ENCODE measurements at regions not wholly inside any gene's neighbourhood (a gene's known extent, or its start where the extent isn't known, plus 50 kb on each side); places are given as distances from the start of the nearest gene placed in this dataset.

GRCh38 chr15:62445244-62445643 lies 280.2 kb upstream of the C2CD4B start:
- no peak for DNase-seq

DNA sequence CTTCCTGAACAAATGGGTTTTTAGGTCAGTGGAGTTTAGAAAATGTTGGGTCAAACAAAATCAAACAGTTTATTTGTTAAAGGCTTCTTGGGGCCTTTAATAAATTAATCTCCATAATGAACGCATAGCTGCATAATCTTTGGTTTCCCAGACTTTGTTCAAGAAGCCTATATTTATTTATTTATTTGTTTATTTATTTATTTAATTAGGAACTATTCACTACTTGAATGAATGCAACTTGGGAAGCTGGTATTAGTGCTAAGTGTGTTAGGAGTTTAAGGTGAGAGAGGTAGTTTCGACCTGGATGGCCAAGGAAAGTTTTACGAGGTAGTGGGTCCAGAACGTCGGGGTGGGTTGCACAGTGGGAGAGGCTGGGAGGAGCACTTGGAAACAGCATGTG lies 281.9 kb upstream of the C2CD4B start:
- no peak for DNase-seq

GRCh38 chr15:62447742-62448141 lies 282.7 kb upstream of the C2CD4B start:
- no peak for DNase-seq

DNA sequence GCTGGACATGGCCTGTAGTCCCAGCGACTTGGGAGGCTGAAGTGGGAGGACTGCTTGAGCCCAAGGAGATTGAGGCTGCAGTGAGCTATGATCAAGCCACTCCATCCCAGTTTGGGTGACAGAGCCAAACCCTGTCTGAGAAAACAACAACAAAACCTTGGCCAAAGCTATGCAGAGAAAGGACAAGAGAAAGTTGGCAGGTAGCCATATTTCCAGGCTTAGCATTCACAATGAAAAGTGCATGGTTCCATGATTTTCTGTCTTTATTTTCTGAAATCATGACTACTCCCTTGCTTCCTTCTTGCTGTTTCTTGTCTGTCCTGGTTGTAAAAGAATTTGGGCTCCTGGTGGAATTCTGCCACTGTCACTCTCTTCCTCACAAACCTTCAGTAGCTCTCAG lies 284.6 kb upstream of the C2CD4B start:
- no peak for DNase-seq

GRCh38 chr15:62450061-62450460 lies 285.0 kb upstream of the C2CD4B start:
- no peak for DNase-seq

DNA sequence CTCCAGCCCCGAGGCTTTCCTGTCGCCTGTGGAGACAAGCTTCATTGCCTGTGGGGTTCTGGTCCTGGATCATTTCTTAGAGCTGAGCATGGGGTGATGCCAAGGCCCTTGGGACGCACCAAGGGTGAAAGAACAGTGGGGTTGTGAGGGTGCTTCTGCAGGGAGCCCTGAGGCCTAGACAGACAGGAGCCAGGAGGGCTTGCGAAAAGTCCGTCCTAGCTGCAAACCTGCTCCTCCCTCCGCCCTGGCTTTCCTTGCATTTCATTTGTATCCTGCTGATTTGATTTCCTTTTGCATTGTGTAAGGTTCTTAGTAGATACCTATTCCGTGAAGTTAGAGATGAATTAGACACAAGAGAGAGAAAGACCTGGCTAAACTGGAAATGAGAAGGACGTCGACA lies 286.9 kb upstream of the C2CD4B start:
- no peak for DNase-seq

GRCh38 chr15:62452667-62453066 lies 287.6 kb upstream of the C2CD4B start:
- DNase-seq, result no peak

DNA sequence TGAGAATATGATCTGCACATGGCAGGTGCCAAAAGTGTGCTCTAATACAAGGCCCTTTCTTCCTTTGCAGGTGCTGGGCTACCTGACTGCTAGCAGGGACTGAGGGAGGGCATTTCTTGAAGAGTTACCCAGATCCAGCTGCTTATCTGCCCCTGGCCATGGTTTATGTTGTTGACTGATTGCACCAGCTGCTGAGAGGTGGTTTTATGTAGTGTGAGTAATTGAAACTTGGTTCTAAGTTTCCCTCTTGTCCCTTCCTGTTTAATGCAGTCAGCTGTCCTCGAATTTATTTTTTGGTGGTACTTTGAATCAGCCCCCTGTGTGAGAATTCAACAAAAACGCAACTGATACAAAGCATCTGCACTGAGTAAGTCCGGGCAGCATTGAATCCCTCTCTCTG lies 288.3 kb upstream of the C2CD4B start:
- peak in 1 of 2 experiments; percentile 7 for DNase-seq

- no peak for DNase-seq
These were observed 288.9 kb upstream of the C2CD4B start for GRCh38 chr15:62453981-62454380.

GRCh38 chr15:62454567-62455172 lies 289.6 kb upstream of the C2CD4B start:
- no peak for DNase-seq

DNA sequence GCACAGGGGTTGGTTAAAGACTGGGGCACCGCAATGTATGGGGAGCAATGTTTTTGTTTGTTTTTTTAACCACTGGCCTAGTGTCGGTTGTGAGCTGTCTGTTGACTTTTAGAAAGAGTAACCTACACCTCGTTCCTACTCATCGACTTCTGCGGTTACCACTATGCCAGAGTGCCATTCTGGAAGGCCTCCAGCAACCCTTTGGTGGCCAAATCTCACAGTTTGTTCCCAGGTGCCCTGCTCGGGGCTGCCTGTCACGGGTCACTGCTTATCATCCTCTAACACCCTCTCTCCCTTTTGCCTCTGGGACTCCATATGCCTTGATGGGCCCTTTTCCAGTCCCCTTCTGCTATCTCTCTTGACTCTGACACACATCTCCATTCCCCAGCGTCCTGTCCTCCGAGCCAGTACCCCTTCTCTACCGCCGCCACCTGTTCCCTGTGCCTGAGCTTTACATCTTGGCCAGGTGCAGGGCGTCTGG lies 290.4 kb upstream of the C2CD4B start:
- no peak for DNase-seq

DNA sequence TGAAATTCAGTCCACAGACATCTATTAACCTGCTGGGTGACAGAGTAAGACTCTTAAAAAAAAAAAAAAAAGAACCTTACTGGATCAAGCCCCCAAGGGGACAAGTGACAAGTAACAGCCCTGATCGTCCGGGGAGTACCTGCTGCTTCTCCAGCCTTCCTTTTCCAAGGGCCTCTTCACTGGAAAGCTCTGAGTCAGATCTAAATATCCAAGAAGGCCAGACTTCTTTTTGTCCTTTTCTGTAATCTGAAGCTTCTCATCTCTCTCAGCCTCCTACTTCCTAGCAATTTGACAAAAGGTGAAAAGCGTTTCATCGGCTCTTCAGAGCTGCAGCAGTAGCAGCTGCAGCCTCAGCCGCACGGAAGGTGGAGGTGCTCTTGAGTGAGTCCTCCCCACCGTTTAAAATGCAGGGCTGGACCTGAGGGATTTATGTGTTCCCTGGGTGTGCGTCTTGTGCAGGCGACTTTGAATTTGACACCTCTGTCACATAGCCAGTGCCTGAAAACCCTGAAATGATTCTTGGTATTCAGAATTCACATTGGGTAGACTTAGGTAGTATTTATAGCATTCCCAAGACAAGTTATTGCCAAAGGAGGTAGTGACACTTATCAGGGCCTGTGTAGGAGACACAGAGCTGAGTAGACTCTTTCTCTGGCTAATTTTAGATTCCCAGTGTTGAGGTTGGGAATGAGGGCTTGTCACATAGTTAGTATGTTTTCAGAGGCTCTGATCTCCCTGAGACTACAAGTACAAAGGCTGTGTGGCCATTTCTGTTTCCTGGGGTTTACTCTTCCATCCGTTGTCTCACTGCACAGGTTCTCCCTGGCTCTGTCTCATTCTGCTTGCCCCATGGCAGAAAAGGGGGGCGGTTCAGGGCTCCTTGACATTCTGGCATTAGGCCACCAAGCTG lies 291.2 kb upstream of the C2CD4B start:
- DNase-seq, result no peak

GRCh38 chr15:62457100-62457499 lies 292.0 kb upstream of the C2CD4B start:
- no peak for DNase-seq

DNA sequence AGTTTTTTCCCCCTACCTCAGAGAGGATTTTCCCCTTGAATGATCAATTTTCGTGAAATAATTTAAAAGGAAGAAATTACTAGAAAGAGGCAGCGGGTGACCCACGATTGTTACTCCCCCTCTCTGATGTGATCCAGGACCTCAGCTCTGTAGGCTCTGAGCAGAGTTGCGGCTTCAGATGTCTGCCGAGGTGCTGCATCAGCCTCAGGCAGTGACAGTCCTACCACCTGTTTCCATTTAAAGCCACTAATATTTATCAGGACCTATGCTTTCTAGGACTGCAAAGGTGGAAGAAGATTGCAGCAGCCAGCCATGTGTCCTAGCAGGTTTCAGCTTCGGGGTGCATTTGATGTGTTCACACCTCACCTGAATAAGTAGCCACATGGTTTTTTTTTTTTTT lies 294.8 kb upstream of the C2CD4B start:
- no peak for DNase-seq

DNA sequence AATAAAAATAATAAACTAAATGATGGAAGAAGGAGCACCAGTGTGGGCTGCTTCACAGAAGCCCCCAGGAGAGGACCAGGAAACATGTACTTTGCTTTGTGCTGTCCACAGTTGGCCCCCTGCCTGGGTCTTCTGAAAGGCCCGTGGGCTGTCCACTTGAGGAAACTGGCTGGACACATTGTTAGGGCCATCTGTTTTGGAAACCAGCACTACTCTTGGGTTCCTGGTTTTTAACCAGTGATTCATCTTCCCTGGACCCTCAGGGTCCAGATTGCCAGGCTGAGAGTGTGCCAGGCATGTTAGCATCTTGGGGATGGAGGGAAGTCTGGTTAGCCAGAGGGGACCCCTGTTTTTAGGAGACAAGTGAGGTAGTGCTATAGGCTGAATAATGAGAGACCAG lies 297.2 kb upstream of the C2CD4B start:
- DNase-seq, result no peak

DNA sequence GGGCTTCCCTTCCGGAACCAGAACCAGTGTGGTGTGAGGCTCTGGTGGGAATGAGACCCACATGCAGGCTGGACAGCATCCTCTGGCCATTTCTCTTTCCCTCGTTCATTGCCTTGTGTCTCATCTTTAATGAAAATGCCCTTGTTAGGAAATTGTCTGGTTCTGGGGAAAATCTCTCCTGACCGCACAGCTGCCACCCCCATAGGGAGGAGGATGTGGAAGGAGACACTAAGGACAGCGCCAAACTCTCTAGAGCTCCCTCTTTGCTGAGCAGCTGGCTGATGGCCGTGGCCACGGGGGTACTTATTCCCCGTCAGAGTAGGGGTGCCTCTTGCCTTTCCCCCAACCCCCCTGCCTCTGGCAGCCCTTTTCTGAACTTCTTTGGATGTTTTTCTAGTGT lies 297.6 kb upstream of the C2CD4B start:
- DNase-seq, result no peak

DNA sequence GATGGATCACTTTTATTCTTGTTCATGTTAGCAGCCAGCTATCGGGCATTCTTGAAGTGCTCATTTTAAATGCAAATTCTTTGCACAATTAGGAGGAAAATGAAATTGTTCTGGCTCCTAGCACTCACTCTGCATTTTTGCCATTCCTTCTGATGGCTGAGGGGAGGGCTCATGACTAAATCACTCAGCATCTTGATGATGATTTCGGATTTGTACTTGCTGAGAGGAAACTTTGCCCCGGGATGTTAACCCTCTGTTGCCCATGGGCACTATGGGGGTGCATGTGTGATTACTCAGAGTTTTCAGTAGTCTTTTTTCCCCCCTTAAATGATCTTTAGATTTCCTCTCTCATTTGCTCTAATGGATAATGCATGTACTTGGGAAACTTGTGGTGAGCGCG lies 299.6 kb upstream of the C2CD4B start:
- peak in 1 of 2 experiments; percentile 15 for DNase-seq

- no peak for DNase-seq
These were observed 300.1 kb upstream of the C2CD4B start for GRCh38 chr15:62465173-62465572.

DNA sequence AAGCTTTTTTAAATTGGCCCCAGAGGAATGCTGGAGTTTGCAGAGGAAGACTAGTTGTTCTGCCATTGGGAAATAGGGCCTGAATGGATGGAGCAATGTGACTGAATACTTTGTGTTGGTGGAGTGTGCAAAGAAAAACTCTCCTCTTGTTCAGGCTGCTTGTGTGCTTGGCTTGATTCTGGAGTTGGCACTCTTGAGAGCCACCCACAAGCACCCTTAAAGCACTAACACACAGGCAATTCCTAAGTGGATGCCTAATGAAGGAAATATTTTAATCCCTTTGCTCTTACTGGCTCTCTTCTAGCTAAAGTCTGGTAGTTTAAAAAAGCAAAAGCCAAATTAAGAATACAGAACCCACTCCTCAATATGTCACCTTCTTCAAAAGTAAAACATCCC lies 304.4 kb upstream of the C2CD4B start:
- no peak for DNase-seq

DNA sequence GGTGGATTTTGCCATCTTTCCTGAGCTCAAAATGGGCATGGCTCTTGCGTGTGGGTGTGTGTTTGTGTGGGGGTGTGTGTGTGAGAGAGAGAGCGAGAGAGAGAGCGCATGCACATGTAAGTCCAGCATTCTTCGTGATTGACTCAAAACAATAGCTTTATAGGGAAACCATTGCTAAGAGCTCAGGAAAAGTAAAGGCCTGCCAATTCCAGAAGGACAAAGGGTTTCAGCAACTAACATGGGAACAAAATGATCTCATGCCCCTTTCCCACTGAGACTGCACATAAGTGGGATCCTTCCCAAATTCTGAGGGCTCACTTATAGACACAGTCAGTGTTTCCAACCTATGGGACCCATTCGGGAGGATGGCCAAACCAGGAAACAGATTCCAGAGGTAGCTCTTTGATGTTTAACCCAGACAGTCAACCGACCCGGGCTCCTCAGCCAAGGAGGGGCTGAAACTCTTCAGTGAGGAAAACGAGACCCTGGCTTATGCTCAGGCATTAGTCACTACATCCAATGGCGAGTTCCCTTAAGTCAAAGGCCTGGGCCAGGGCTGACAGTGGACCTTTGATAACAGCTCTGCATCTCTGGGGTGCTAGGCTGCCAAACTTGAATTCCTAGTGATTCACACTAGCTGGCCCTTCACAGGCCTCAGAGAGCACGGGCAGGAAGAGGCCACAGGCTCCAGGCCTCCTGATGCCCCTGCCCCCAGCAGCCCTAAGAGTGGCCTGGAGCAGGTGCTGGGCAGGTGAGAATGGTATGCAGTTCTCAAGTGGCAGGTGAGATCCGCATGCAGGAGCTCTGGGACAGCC lies 305.0 kb upstream of the C2CD4B start:
- no peak for DNase-seq

GRCh38 chr15:62472616-62473299 lies 307.7 kb upstream of the C2CD4B start:
- peak in 1 of 2 experiments; percentile 89 for DNase-seq

DNA sequence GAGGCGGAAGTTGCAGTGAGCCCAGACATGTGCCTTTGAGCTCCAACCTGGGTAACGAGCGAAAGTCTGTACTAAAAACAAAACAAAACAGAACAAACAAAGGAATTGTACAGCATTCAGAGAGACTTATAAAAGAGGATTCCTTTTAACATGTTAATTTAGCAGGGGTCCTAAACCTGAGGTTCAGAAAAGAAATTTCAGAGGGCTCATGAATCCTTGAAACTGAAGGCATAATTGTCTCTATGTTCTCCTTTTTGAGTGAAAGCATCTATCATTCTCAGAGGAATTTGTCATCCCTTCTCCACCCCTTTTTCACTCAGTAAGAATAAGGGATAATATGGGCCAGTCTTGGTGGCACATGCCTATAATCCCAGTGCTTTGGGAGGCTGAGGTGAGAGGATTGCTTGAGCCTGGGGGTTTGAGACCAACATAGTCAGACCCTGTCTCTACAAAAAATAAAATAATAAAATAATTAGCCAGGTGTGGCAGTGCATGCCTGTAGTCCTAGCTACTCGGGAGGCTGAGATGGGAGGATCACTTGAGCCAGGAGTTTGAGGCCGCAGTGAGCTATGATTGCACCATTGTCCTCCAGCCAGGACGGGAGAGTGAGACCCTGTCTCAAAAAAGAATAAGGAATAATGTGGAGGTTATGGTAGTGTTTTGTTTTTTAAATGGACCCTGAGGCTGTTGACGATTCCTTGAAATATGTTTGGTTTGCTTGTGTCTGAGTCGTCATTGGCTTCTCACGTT lies 309.1 kb upstream of the C2CD4B start:
- DNase-seq, result no peak

Data from NCI-H526 (cell line).